IMR-90 (cell line): ENCODE measurements at regions not wholly inside any gene's neighbourhood (a gene's known extent, or its start where the extent isn't known, plus 50 kb on each side); places are given as distances from the start of the nearest gene placed in this dataset.

Experiments
- ATAC-seq: fragments of 200-7000 bp; cut with Tn5 transposase; 2 replicates; pipeline ENCODE4 v1.9.1; 2020; ENCODE audit warnings: low read depth, mild to moderate bottlenecking, moderate library complexity
- BruUV-seq: library from RNA; stranded (reverse); fragments of 400-500 nt; replicated peaks from 2 replicates; lab custom pipeline; 2021; lab: Mats Ljungman, UMichigan
- CTCF ChIA-PET: fragments of 300-600 bp; formaldehyde crosslinking; extraction: SDS; loops from one replicate; lab custom pipeline; 2021; ENCODE audit warnings: antibody characterized with exemption; lab: Yijun Ruan, JAX
- POLR2A ChIA-PET: fragments of 300-600 bp; sonication (Branson Sonifier 250); formaldehyde crosslinking; loops from one replicate; lab custom pipeline; 2022; ENCODE audit warnings: antibody characterized with exemption; ENCODE audit not compliant: unreplicated experiment; lab: Charles Lee
- DNase-seq: peaks from one replicate; pipeline ENCODE4 v3.0.0; 2013
- H2AFZ ChIP-seq: replicated peaks from 2 replicates; pipeline ENCODE3; 2013; ENCODE audit warnings: low read length, mild to moderate bottlenecking; ENCODE audit not compliant: poor library complexity
- H2AK5ac ChIP-seq: 2 replicates; pipeline ENCODE4 v1.6.1; 2013; ENCODE audit warnings: low read depth, low read length, inconsistent platforms
- H2AK9ac ChIP-seq: replicated peaks from 2 replicates; pipeline ENCODE3; 2013; ENCODE audit warnings: mild to moderate bottlenecking, low read depth, low read length, moderate library complexity; ENCODE audit not compliant: poor library complexity
- H2BK120ac ChIP-seq: 2 replicates; pipeline ENCODE4 v1.6.1; 2013; ENCODE audit warnings: low read depth, low read length, inconsistent platforms
- H2BK15ac ChIP-seq: 3 replicates; pipeline ENCODE4 v1.6.1; 2013; ENCODE audit warnings: low read depth, low read length, inconsistent platforms
- H2BK20ac ChIP-seq: 2 replicates; pipeline ENCODE4 v1.6.1; 2013; ENCODE audit warnings: low read depth, mild to moderate bottlenecking, inconsistent platforms, low read length, moderate library complexity
- H2BK5ac ChIP-seq: 2 replicates; pipeline ENCODE4 v1.6.1; 2013; ENCODE audit warnings: mild to moderate bottlenecking, low read depth, low read length, inconsistent platforms; ENCODE audit not compliant: poor library complexity, severe bottlenecking
- H3K14ac ChIP-seq: replicated peaks from 2 replicates; pipeline ENCODE4 v1.6.1; 2013; ENCODE audit warnings: low read depth, low read length, inconsistent platforms
- H3K18ac ChIP-seq: 2 replicates; pipeline ENCODE4 v1.6.1; 2013; ENCODE audit warnings: low read depth, low read length, control low read depth
- H3K23ac ChIP-seq: 2 replicates; pipeline ENCODE4 v1.6.1; 2013; ENCODE audit warnings: low read depth, low read length, inconsistent platforms
- H3K27ac ChIP-seq: 2 replicates; pipeline ENCODE4 v1.5.1; 2013; ENCODE audit warnings: mild to moderate bottlenecking, control low read depth, low read length; ENCODE audit not compliant: insufficient read depth
- H3K27me3 ChIP-seq: 2 replicates; pipeline ENCODE4 v1.6.1; 2013; ENCODE audit warnings: low read length; ENCODE audit not compliant: control insufficient read depth, insufficient read depth
- H3K36me3 ChIP-seq: 2 replicates; pipeline ENCODE4 v1.6.1; 2013; ENCODE audit warnings: low read length, mixed read lengths; ENCODE audit not compliant: control insufficient read depth, insufficient read depth
- H3K4ac ChIP-seq: 2 replicates; pipeline ENCODE4 v1.6.1; 2013; ENCODE audit warnings: low read depth, low read length, inconsistent platforms
- H3K4me1 ChIP-seq: 2 replicates; pipeline ENCODE4 v1.6.1; 2013; ENCODE audit warnings: low read length, mixed read lengths; ENCODE audit not compliant: control insufficient read depth, insufficient read depth
- H3K4me2 ChIP-seq: 2 replicates; pipeline ENCODE4 v1.6.1; 2013; ENCODE audit warnings: low read depth, mild to moderate bottlenecking, control low read depth, low read length, moderate library complexity
- H3K4me3 ChIP-seq: 2 replicates; pipeline ENCODE4 v1.5.1; 2013; ENCODE audit warnings: low read depth, mild to moderate bottlenecking, control low read depth, low read length, moderate library complexity; ENCODE audit not compliant: insufficient read depth
- H3K56ac ChIP-seq: 2 replicates; pipeline ENCODE4 v1.6.1; 2013; ENCODE audit warnings: low read length, inconsistent platforms; ENCODE audit not compliant: insufficient read depth; ENCODE audit errors: extremely low read depth
- H3K79me1 ChIP-seq, 2 experiments: 2 replicates each; pipeline ENCODE4 v1.6.1; 2013; ENCODE audit warnings: low read length in 2 of 2, inconsistent platforms in 1 of 2, low read depth in 1 of 2
- H3K9ac ChIP-seq: 2 replicates; pipeline ENCODE4 v1.6.1; 2013; ENCODE audit warnings: low read depth, low read length, control low read depth
- H3K9me1 ChIP-seq: 2 replicates; pipeline ENCODE4 v1.6.1; 2013; ENCODE audit warnings: low read length, inconsistent platforms; ENCODE audit not compliant: insufficient read depth
- H3K9me3 ChIP-seq: 2 replicates; pipeline ENCODE4 v1.6.1; 2013; ENCODE audit warnings: low read length; ENCODE audit not compliant: control insufficient read depth, insufficient read depth
- H4K20me1 ChIP-seq: 2 replicates; pipeline ENCODE4 v1.6.1; 2013; ENCODE audit warnings: low read length, inconsistent platforms; ENCODE audit not compliant: insufficient read depth
- H4K5ac ChIP-seq: 2 replicates; pipeline ENCODE4 v1.6.1; 2013; ENCODE audit warnings: mild to moderate bottlenecking, low read depth, low read length, control low read depth
- H4K8ac ChIP-seq, 2 experiments: 2 replicates each; pipeline ENCODE4 v1.6.1; 2013; ENCODE audit warnings: low read depth in 2 of 2, low read length in 2 of 2, control low read depth in 1 of 2, inconsistent platforms in 1 of 2
- H4K91ac ChIP-seq: 2 replicates; pipeline ENCODE4 v1.6.1; 2013; ENCODE audit warnings: low read depth, low read length, inconsistent platforms; ENCODE audit not compliant: insufficient read depth
- BHLHE40 ChIP-seq: fragments of 150-350 bp; IDR thresholded peaks from 2 replicates; pipeline ENCODE4 v1.6.1; 2016; ENCODE audit warnings: mild to moderate bottlenecking, low read depth, low read length
- CEBPB ChIP-seq: IDR thresholded peaks from 2 replicates; pipeline ENCODE4 v1.6.1; 2012; ENCODE audit warnings: low read depth, low read length, improper control_type of control experiment
- CHD1 ChIP-seq: IDR thresholded peaks from 2 replicates; pipeline ENCODE4 v1.6.1; 2012; ENCODE audit warnings: low read depth, low read length, improper control_type of control experiment
- CTCF ChIP-seq: conservative IDR thresholded peaks from 2 replicates; pipeline ENCODE4 v1.5.1; 2012; ENCODE audit warnings: mild to moderate bottlenecking, low read depth, low read length, improper control_type of control experiment
- ELK1 ChIP-seq: fragments of 150-350 bp; IDR thresholded peaks from 2 replicates; pipeline ENCODE4 v1.6.1; 2016; ENCODE audit warnings: low read depth, mild to moderate bottlenecking, low read length, moderate library complexity, borderline replicate concordance
- FOS ChIP-seq: fragments of 150-350 bp; IDR thresholded peaks from 2 replicates; pipeline ENCODE4 v1.6.1; 2016; ENCODE audit warnings: low read depth, low read length
- MAFK ChIP-seq: IDR thresholded peaks from 2 replicates; pipeline ENCODE4 v1.6.1; 2012; ENCODE audit warnings: low read depth, low read length, improper control_type of control experiment
- MAZ ChIP-seq: IDR thresholded peaks from 2 replicates; pipeline ENCODE4 v1.6.1; 2012; ENCODE audit warnings: low read depth, mild to moderate bottlenecking, low read length, improper control_type of control experiment, moderate library complexity, borderline replicate concordance
- MXI1 ChIP-seq: IDR thresholded peaks from 2 replicates; pipeline ENCODE4 v1.6.1; 2012; ENCODE audit warnings: low read depth, mild to moderate bottlenecking, low read length, moderate library complexity, borderline replicate concordance
- NFE2L2 ChIP-seq: fragments of 150-350 bp; IDR thresholded peaks from 2 replicates; pipeline ENCODE4 v1.6.1; 2016; ENCODE audit warnings: low read depth, mild to moderate bottlenecking, low read length
- POLR2A ChIP-seq: IDR thresholded peaks from 2 replicates; pipeline ENCODE4 v1.6.1; 2012; ENCODE audit warnings: mild to moderate bottlenecking, low read depth, low read length
- RAD21 ChIP-seq: IDR thresholded peaks from 2 replicates; pipeline ENCODE4 v1.6.1; 2012; ENCODE audit warnings: low read length, improper control_type of control experiment
- RCOR1 ChIP-seq: IDR thresholded peaks from 2 replicates; pipeline ENCODE4 v1.6.1; 2012; ENCODE audit warnings: mild to moderate bottlenecking, low read length, improper control_type of control experiment; ENCODE audit not compliant: insufficient replicate concordance
- RFX5 ChIP-seq: IDR thresholded peaks from 2 replicates; pipeline ENCODE4 v1.8.0; 2012; ENCODE audit warnings: low read depth, mild to moderate bottlenecking, low read length, moderate library complexity
- SMC3 ChIP-seq: fragments of 150-350 bp; IDR thresholded peaks from 2 replicates; pipeline ENCODE4 v1.6.1; 2016; ENCODE audit warnings: low read depth, mild to moderate bottlenecking, antibody characterized with exemption, low read length, moderate library complexity
- WGBS, 2 experiments: methylation state at CpG; one replicate each; pipeline versions ENCODE4 v1.1.5 to v1.1.7; 2013; ENCODE audit warnings: missing lambda C conversion rate in 2 of 2; ENCODE audit not compliant: insufficient read length in 1 of 2; ENCODE audit errors: extremely low coverage in 2 of 2; 5-methylcytosine and 5-hydroxymethylcytosine counted together
- dilution Hi-C: fragments of 300-500 bp; cut with HindIII; formaldehyde crosslinking; loops from one replicate; pipeline ENCODE4 v1.14.3; 2018; ENCODE audit warnings: low sequenced_read_pairs; ENCODE audit not compliant: unreplicated experiment
- in situ Hi-C: fragments of 300-500 bp; cut with MboI; formaldehyde crosslinking; loops from 3 replicates; pipeline ENCODE4 v1.14.3; 2019; ENCODE audit warnings: low sequenced_read_pairs, inconsistent platforms, mixed read lengths
- intact Hi-C: fragments of 100-400 bp; cut with micrococcal nuclease; formaldehyde crosslinking; loops from 2 replicates; pipeline ENCODE4 v1.10.0; 2022
- TF ChIP-seq, protein P1 (sequence below): fragments of 150-350 bp; IDR thresholded peaks from 2 replicates; pipeline ENCODE4 v1.6.1; 2017; ENCODE audit warnings: mild to moderate bottlenecking, antibody characterized with exemption, low read length, low read depth

- Histone ChIP-seq H3K4me2 (no peak overlapping the region), H3K4me3 (no peak overlapping the region), H3K79me1 (no peaks in the 10 kb centered on the region), H3K4ac (peak overlapping the region; percentile 70), H3K36me3 (no peaks in the 10 kb centered on the region), H2BK5ac (peak overlapping the region; percentile 2), H3K9me3 (no peaks in the 10 kb centered on the region; the same call in 1 of the 2 replicates), H2BK120ac (peak overlapping the region; percentile 78), H4K8ac (peak overlapping the region in 1 of 2 experiments; percentile 19; a peak in 1 of 4 replicates), H3K56ac (no peak overlapping the region), H3K4me1 (peaks cover 12% of the 10 kb centered on the region), H4K91ac (peak overlapping the region; percentile 65), H3K23ac (0 out of 2 replicates have a peak overlapping the region, but pooled peaks have one; percentile 5), H3K9ac (no peak overlapping the region), H3K18ac (peak overlapping the region; percentile 16; the same call in 1 of the 2 replicates), H2AFZ (no peak overlapping the region), H2AK5ac (peak overlapping the region; percentile 75), H2BK15ac (peak overlapping the region; percentile 55; the same call in 2 of the 3 replicates), H2BK20ac (peak overlapping the region; percentile 82), H3K27ac (no peak overlapping the region), H3K14ac (peak overlapping the region; percentile 6; the same call in 1 of the 2 replicates), H4K20me1 (no peaks in the 10 kb centered on the region), H2AK9ac (no peak overlapping the region), H3K9me1 (peaks cover 7% of the 10 kb centered on the region; the same call in 1 of the 2 replicates), H4K5ac (no peak overlapping the region), H3K27me3 (no peaks in the 10 kb centered on the region; the same call in 1 of the 2 replicates)
- CTCF ChIA-PET = interaction anchor here (1.2 kb wide), 1 partner anchor 27 kb away, joined by 3 read pairs; no protein-coding TSS in a partner anchor
- POLR2A ChIA-PET = no interaction called here
- no TSS peak for BruUV-seq
- intact Hi-C loops (no loop called here), in situ Hi-C loops (no loop called here), dilution Hi-C loops (no loop called here)
- DNase-seq (peak; percentile 89), ATAC-seq (peak; percentile 96)
- 60% methylated on average over 1 of the region's 7 CpGs; no CpG with 5 or more reads in 1 of the 2 experiments for WGBS, 2 experiments
- TF ChIP-seq MAZ = no peak
- peak; percentile 16 for TF ChIP-seq RCOR1
- TF ChIP-seq, protein P1, sequence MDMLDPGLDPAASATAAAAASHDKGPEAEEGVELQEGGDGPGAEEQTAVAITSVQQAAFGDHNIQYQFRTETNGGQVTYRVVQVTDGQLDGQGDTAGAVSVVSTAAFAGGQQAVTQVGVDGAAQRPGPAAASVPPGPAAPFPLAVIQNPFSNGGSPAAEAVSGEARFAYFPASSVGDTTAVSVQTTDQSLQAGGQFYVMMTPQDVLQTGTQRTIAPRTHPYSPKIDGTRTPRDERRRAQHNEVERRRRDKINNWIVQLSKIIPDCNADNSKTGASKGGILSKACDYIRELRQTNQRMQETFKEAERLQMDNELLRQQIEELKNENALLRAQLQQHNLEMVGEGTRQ = no peak
- no peak for TF ChIP-seq CHD1
- no peak for TF ChIP-seq MXI1
- TF ChIP-seq CTCF = no peak
- TF ChIP-seq RAD21 = no peak
- no peak for TF ChIP-seq MAFK
- TF ChIP-seq CEBPB = 0 out of 2 replicates have a peak, but pooled peaks have one; percentile 15
- no peak for TF ChIP-seq NFE2L2
- TF ChIP-seq POLR2A = no peak
- no peak for TF ChIP-seq ELK1
- TF ChIP-seq SMC3 = no peak
- peak; percentile 68 for TF ChIP-seq BHLHE40
- peak; percentile 94 for TF ChIP-seq FOS
- TF ChIP-seq RFX5 = no peak
Observed at GRCh38 chr10:29160150-29160617, 128.7 kb upstream of the LYZL1 start.
